Skeletal muscle cell (primary cell): ENCODE measurements at regions not wholly inside any gene's neighbourhood (a gene's known extent, or its start where the extent isn't known, plus 50 kb on each side); places are given as distances from the start of the nearest gene placed in this dataset.
A peak's percentile ranks its signal among the peaks of the same experiment; 100 is the strongest.
"Not testable (repeated sequence)": the region's sequence is repeated elsewhere in the genome, so short reads cannot be mapped to it uniquely, and the experiment has no call there.

Experiments
- DNase-seq: peaks from one replicate; pipeline ENCODE4 v3.0.0-alpha.2; 2010; ENCODE audit warnings: low read depth
- H3K4me3 ChIP-seq: 2 replicates; pipeline ENCODE4 v1.5.1; 2011; ENCODE audit warnings: low read depth, mild to moderate bottlenecking, control low read depth, low read length, moderate library complexity

DNA sequence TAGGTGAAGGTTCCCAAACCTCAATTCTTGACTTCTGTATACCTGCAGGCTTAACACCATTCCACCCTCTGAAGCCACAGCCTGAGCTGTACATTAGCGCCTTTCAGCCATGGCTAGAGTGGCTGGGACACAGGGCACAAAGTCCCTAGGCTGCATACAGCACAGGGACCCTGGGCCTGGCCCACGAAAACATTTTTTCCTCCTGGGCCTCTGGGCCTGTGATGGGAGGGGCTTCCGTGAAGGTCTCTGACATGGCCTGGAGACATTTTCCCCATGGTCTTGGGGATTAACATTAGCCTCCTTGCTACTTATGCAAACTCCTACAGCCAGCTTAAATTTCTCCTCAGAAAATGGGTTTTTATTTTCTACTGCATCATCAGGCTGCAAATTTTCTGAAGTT lies 195.2 kb upstream of the NR3C2 start:
- H3K4me3 ChIP-seq, DNase-seq: not testable (repeated sequence)

DNA sequence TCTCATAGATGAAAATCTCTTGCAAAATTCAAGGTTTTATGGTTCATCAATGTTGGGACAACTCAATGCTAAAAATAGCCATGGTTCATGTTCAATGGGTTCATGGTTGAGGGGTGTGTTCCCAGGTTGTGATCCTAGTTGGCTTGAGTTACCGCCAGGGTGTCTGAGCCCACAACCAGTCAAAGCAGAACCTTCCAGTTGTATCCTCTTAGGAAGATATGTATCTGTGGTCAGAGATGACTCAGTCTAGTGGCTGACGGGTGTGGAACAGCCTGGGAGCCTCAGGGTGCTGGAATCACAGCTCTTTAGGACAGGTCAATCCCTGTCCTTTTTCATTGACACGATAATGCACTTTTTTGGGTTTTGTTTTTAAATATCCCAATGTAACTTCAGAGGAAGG lies 192.3 kb upstream of the NR3C2 start:
- no peak overlapping the region for H3K4me3 ChIP-seq
- no peak for DNase-seq

DNA sequence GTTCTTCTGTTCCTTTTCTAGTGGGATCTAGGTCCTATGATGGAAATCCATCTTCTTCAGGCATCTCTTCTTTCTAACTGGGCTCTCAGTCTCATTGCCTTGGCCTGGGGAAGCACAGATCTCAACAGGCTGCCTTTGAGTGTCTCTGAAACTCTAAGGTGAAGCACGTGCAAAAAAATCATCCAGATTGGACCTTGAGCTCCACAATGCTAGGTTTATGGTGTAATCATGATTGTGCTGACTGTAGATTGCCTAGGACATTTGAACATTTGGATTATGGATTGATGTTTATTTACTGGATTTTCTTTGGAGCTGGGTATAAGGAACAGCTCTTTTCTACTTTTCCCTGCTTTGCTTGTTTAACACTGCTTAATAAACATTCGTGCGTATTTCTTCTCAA lies 191.5 kb upstream of the NR3C2 start:
- no peak for DNase-seq
- no peak overlapping the region for H3K4me3 ChIP-seq

DNA sequence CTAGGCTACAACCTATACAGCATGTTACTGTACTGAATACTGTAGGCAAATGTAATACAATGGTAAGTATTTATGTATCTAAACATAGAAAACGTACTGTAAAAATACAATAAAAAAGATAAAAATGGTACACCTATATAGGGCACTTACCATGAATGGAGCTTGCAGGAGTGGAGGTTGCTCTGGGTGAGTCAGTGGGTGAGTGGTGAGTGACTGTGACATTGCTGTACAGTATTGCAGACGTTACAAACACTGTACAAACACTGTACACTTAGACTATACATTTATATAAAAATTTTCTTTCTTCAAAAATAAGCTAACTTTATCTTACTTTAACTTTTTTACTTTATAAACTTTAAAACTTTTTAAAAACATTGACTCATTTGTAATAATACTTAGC lies 190.3 kb upstream of the NR3C2 start:
- no peak overlapping the region for H3K4me3 ChIP-seq
- DNase-seq = no peak

DNA sequence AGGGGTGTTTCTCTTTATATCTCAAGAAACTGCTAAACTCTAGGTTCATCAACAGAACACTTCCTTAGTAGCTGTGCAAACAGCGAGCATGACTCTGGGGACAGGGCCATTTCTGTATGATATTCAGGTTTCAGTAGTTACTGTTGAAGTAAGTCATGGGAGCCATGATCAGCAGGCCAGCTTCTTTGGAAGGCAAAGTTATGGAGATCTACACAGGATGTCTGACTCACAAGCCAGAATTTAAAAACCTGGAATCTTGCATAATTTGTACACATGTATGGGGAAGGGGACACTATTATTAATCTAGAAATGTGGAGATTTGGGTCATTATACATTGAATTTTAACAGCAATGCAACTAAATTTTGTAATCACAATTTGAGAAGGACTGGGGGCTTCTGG lies 187.8 kb upstream of the NR3C2 start:
- no peak overlapping the region for H3K4me3 ChIP-seq
- no peak for DNase-seq

DNA sequence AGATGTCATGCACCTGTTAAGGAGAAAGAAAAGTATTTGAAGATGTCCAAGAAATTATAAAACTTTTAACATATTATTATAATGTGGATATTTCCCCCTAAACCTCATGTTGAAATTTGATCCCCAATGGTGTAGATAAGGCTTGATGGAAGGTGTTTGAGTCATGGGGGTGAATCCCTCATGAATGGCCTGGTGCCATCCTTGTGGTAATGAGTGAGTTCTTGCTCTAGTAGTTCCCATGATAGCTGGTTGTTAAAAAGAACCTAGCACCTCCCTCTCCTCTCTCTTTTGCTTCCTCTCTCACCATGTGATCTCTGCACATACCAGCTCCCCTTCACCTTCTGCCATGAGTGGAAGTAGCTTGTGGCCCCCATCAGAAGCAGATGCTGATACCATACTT lies 176.6 kb upstream of the NR3C2 start:
- H3K4me3 ChIP-seq = no peak overlapping the region
- no peak for DNase-seq

DNA sequence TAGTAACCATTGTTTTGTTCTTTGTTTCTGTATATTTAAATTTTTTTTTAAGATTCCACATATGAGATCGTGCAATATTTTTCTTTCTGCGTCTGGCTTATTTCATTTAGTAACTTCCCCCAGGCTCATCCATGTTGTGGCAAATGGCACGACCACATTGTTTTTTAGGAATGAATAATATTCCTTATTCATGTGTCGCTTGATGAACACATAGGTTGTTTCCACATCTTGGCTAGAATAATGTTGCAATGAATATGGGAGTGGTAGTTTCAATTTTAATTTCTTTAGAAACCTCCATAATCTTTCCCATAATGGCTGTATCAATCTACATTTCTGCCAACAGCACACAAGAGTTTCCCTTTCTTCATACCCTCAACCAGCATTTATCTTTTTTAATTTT lies 166.8 kb upstream of the NR3C2 start:
- no peak for DNase-seq
- H3K4me3 ChIP-seq = no peak overlapping the region

DNA sequence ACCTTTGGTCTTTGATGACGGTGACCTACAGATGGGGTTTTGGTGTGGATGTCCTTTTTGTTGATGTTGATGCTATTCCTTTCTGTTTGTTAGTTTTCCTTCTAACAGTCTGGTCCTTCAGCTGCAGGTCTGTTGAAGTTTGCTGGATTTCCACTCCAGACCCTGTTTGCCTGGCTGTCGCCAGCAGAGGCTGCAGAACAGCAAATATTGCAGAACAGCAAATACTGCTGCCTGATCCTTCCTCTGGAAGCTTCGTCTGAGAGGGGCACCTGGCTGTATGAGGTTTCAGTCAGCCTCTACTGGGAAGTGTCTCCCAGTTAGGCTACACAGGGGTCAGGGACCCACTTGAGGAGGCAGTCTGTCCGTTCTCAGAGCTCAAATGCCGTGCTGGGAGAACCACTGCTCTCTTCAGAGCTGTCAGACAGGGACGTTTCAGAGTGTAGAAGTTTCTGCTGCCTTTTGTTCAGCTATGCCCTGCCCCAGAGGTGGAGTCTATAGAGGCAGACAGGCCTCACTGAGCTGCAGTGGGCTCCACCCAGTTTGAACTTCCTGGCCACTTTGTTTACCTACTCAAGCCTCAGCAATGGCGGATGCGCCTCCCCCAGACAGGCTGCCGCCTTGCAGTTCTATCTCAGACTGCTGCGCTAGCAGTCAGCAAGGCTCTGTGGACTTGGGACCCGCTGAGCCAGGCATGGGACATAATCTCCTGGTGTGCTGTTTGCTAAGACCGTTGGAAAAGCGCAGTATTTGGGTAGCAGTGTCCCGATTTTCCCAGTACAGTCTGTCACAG lies 156.4 kb upstream of the NR3C2 start:
- not testable (repeated sequence) for DNase-seq, H3K4me3 ChIP-seq

DNA sequence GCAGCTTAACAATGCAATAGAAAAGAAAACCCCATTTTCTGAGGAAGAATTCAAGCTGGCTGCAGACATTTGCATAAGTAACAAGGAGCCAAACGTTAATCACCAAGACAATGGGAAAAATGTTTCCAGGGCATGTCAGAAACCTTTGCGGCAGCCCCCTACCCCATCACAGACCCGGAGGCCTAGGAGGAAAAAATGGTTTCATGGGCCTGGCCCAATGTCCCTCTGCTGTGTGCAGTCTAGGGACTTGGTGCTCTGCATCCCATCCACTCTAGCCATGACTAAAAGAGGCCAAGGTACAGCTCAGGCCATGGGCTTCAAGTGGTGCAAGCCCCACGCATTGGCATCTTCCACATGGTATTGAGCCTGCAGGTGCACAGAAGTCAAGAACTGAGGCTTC lies 147.0 kb upstream of the NR3C2 start:
- no peak overlapping the region for H3K4me3 ChIP-seq
- DNase-seq = no peak

DNA sequence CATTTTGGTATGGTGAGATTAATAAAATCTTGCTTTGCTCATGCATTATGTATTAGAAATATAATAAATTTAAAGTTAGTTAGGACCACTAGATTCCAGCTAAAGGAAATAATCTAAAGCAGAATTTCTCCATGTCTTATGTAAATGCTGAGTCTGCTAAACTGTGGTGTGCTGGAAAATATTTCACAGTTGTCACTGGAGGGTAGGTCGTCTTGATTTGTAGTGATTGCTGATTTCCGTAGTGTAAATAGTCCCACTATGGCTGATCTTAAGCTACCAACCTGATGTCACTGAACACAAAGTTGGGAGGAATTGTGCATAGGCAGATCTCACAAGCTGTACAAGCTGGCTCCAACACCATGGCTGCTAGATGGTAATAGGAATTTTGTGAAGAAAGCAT lies 133.4 kb upstream of the NR3C2 start:
- H3K4me3 ChIP-seq = no peak overlapping the region
- no peak for DNase-seq

DNA sequence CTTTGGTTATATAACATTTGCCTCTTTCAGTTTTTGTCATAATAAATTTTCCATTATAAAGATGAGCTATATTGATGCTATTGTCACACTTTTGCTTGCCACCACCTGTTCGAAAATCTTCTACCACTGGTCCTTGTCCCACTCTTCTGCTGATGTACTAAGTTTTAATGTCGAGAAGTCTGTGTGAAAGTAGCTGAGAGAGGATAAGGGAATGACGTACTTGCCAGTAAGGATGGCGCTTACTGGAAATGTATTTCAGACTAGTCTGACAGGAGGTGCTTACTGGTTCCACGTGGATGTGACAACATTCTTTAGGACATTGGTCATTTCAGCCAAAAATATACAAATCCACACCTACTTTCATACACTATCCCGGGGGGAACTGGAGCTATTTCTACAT lies 132.7 kb upstream of the NR3C2 start:
- no peak overlapping the region for H3K4me3 ChIP-seq
- no peak for DNase-seq

DNA sequence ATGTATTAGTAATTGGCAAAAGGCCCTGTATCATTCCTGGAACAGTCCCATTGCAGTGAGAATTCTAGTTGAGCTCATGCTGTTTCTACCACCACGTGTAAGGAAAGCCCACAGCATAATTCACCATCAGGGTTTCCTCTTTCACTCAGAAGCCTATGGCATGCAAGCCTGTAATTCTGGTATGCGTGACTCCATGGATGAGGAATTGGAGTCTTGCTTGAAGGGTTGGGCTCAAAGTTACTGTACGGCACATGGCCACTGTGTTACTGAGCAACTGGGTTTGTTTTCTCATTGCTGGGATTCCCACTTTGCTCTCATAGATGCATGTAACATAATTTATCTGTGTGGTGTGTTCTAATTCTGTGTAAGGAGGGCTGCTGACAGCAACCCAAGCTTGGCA lies 132.3 kb upstream of the NR3C2 start:
- DNase-seq = peak; percentile 30
- no peak overlapping the region for H3K4me3 ChIP-seq

DNA sequence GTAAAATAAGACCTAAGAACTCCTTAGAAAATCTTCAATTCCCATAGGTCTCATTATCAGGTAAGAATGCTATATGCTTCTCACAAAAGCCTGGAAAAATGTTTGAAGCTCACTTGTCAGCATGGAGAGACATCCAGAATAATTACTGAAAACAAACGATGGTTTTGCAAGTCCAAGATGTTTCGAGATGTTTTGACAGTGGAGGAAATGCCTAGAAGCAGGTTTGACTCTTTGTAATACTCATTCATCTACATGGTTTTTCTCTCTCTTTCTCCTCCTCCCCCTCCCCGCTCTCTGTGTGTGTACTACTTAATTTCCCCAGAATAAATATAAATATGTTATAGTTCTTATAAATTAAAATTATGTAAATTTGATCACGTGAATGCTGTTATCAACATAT lies 131.9 kb upstream of the NR3C2 start:
- H3K4me3 ChIP-seq = no peak overlapping the region
- DNase-seq = no peak

DNA sequence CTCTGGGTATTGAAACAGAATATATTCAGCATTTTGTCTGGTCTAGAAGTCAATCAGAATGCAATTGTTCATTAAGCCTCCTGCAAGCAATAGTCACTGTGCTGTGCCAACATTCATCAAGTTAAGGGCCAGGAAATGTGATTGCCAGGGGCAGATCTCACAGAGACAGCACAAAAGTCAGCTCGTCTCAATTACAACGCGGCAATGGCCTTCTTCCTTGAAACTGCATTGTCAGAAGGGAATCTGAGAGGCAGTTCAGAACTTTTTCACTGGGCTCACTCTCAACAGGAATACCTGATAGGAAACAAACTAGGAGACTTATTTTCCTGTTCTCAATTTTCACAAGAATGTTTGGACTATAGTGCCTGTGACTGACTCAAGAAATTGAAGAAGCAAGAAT lies 131.1 kb upstream of the NR3C2 start:
- H3K4me3 ChIP-seq = no peak overlapping the region
- DNase-seq = no peak

DNA sequence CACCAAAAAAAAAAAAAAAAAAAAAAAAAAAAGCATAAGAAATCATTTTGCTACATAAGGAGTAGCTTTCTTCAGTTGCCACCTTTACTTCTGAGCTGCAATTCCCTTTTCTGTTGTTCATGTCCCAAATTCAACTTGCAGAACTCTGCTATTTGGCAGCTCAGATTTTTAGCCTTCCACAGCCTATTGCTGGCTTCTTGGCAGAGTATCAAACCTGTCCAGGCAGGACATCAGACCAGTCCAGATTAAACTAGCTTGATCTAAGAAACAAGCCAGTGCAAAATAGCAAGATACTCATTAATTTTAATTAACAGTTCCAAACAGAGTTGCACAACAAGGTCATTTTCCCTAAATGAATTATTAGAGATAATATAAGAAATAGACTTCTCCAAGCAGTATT lies 123.6 kb upstream of the NR3C2 start:
- H3K4me3 ChIP-seq = no peak overlapping the region
- DNase-seq = no peak

DNA sequence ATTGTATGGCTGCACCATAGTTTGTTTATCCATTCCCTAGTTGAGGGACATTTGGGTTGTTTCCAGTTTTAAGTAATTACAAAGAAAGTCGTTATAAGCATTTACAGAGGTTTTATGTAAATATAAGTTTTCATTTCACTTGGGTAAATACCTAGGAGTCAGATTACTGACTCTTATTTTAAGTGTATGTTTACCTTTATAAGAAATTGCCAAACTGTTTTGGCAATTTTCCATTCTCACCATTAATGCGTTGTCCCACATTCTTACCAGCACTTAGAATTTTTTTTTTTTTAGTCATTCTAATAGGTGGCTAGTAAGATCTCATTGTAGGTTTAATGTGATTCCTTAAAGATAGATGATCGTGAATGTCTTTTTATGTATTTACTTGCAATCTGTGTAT lies 121.5 kb upstream of the NR3C2 start:
- no peak for DNase-seq

DNA sequence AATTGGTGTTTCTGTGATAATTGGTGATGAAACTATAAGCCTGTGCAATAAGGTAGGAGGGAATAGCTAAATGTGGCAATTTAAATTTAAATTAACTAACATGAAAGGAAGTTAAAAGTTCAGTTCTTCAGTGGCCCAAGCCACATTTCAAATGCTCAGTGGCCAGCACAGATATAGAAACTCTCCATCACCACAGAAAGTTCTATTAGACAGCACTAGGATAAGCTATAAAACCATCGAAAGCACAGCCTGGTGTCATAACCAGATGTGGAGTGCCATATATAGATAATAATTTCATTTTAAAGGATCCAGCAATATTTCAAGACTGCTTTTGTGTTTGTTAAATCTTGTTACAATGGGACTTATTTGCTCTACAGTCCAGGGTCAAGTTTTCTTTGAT lies 119.3 kb upstream of the NR3C2 start:
- no peak overlapping the region for H3K4me3 ChIP-seq
- no peak for DNase-seq

More for the DNA sequence above, 121.5 kb upstream of the NR3C2 start:
- H3K4me3 ChIP-seq = no peak overlapping the region

DNA sequence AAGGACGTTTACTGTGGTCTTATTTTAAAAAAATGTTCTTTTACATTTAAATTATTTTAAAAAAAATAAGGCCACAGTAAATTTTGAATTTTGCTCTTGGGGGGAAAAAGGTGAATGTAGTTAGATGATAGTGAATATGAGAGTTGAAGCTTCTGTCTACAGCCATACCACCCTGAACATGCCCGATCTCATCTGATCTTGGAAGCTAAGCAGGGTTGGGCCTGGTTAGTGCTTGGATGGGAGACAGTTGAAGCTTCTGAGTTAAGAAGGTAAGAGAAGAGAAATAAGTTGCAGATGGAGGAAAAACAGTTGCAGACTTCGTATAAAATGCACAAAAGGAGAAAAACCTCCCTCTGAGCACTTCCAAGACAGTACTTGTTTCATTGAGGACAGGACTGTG lies 115.6 kb upstream of the NR3C2 start:
- no peak for DNase-seq
- H3K4me3 ChIP-seq = no peak overlapping the region

DNA sequence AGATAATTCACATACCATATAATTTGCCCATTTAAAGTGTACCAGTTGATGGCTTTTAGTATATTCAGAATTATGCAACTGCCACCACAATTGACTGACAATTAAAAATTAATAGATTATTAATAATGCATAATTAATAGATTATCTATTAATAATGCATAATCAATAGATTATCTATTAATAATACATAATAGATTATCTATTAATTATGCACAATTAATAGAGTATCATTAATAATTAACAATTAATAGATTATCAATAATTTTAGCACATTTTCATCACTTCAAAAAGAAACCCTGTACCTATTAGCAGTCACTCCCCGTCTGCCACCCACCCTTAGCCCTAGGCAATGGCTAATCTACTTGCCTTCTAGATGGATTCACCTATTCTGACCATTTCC lies 108.6 kb upstream of the NR3C2 start:
- DNase-seq = no peak
- no peak overlapping the region for H3K4me3 ChIP-seq

DNA sequence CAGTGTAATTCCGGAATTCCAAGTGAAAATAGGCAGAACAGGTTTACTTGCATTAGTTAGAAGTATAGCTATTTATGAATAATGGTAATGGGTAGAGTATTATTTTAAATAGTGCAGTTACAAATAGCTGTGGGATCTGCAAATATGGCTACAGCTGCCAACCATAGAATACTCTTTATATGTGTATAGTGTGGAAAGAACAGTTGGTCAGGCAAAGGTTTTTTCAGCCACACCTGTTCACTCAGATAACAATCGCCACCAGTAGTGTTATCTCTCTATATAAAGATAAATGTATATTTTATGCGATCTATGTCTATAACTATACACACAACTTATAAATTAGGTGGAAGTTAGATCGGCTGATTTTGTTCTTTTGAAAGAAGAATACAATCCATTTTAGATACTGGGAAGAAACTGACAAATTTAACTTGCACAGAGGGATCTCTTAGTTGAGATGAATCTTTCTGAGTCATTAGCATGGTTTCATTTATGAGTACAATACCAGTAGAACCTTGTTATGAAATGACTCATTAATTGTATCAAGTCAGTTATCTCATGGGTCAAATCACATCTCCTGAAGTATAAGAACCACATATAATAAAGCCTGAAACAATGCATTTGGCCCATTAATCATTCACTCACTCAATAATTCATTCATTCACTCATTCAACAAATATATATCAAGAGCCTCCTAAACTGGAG lies 100.9 kb upstream of the NR3C2 start:
- H3K4me3 ChIP-seq = no peak overlapping the region
- DNase-seq = no peak

DNA sequence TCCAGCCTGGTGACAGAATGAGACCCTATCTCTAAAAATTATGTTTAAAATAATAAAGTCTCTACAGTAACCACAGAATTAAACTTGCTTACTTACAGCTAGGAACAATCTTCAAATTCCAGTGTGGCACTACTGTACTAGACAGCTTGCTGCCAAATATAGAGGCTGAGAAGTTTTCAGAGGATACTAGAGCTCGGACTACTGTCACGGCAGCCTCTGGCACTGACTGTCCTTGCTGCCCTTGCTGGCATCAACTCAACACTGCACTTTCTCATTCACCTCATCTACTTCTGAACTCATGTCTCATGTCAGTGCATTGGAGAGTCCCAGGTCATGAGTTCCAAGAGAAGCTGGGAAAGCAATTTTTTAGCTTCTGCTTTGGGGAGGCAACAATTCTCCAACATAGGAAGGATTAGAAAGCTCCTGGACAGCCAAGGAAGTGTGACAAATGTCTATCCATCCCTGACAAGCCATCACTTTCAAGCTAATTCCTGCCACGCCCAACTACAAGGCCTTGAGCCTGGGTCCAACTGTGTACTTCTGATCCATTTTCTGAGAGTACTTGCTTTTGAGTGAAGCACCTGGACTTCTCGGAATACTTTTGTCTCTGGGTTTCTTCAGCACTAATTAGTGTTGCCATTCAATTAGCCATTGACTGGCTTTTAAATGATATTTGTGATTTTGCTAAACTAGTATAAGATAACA lies 98.6 kb upstream of the NR3C2 start:
- DNase-seq = no peak
- H3K4me3 ChIP-seq = no peak overlapping the region
